SU-DHL-6 (cell line): ENCODE measurements at regions not wholly inside any gene's neighbourhood (a gene's known extent, or its start where the extent isn't known, plus 50 kb on each side); places are given as distances from the start of the nearest gene placed in this dataset.

ENCODE experiments used
- H2AFZ ChIP-seq: fragments of 200-600 bp; sonication (generic); 2 replicates; pipeline ENCODE4 v1.6.1; 2014; ENCODE audit warnings: low read depth, mild to moderate bottlenecking, moderate library complexity, mixed read lengths, antibody characterized with exemption, low read length; ENCODE audit not compliant: severe bottlenecking
- H3F3A ChIP-seq: fragments of 200-600 bp; shearing (Covaris generic); 2 replicates; pipeline ENCODE4 v1.6.0; 2016; ENCODE audit warnings: antibody characterized with exemption, mild to moderate bottlenecking; ENCODE audit not compliant: insufficient read depth
- H3K27ac ChIP-seq: fragments of 200-600 bp; sonication (generic); 2 replicates; pipeline ENCODE4 v1.5.1; 2016; ENCODE audit warnings: low read depth, mild to moderate bottlenecking, low read length, moderate library complexity, mixed read lengths
- H3K27me3 ChIP-seq: fragments of 200-600 bp; sonication (generic), shearing (Covaris generic); 2 replicates; pipeline ENCODE4 v1.6.0; 2014; ENCODE audit warnings: mild to moderate bottlenecking, low read length
- H3K36me3 ChIP-seq: fragments of 200-600 bp; sonication (generic); 2 replicates; pipeline ENCODE4 v1.6.1; 2014; ENCODE audit warnings: mild to moderate bottlenecking, low read length, mixed read lengths
- H3K4me2 ChIP-seq: fragments of 300-600, 200-600 bp; shearing (Covaris generic), sonication (generic); 2 replicates; pipeline ENCODE4 v1.6.0; 2014; ENCODE audit warnings: low read length, low read depth, mild to moderate bottlenecking; ENCODE audit not compliant: poor library complexity, severe bottlenecking
- H3K4me3 ChIP-seq: fragments of 200-600 bp; sonication (generic); 2 replicates; pipeline ENCODE4 v1.5.1; 2014; ENCODE audit warnings: antibody characterized with exemption, low read length, mild to moderate bottlenecking, mixed read lengths; ENCODE audit not compliant: insufficient read depth, poor library complexity, severe bottlenecking
- H3K79me2 ChIP-seq: fragments of 200-600 bp; sonication (generic); 2 replicates; pipeline ENCODE4 v1.6.1; 2014; ENCODE audit warnings: mild to moderate bottlenecking, low read length, moderate library complexity; ENCODE audit not compliant: insufficient read depth
- H3K9ac ChIP-seq: fragments of 200-600 bp; sonication (generic); 2 replicates; pipeline ENCODE4 v1.7.0; 2014; ENCODE audit warnings: mild to moderate bottlenecking, low read length
- H3K9me2 ChIP-seq: fragments of 200-600 bp; sonication (generic); replicated peaks from 2 replicates; pipeline ENCODE4 v1.6.1; 2014; ENCODE audit warnings: low read length; ENCODE audit not compliant: insufficient read depth
- H3K9me3 ChIP-seq: fragments of 200-600 bp; sonication (generic); 2 replicates; pipeline ENCODE4 v1.6.1; 2014; ENCODE audit warnings: low read length, mixed read lengths; ENCODE audit not compliant: insufficient read depth
- H4K20me1 ChIP-seq: fragments of 200-600 bp; sonication (generic); 2 replicates; pipeline ENCODE4 v1.6.1; 2014; ENCODE audit warnings: low read depth, mild to moderate bottlenecking, antibody characterized with exemption, low read length, moderate library complexity, mixed read lengths
- CTCF ChIP-seq: fragments of 200-600 bp; sonication (generic); IDR thresholded peaks from one replicate; pipeline ENCODE4 v1.5.1; 2017; ENCODE audit warnings: antibody characterized with exemption, mild to moderate bottlenecking, low read length, moderate library complexity; ENCODE audit not compliant: insufficient read depth, poor library complexity, severe bottlenecking
- EZH2phosphoT487 ChIP-seq: fragments of 200-600 bp; sonication (generic), shearing (Covaris generic); conservative IDR thresholded peaks from 2 replicates; pipeline ENCODE4 v1.6.1; 2018; ENCODE audit warnings: mild to moderate bottlenecking, antibody characterized with exemption, low read length, moderate library complexity, mixed read lengths

GRCh38 chr5:130488252-130488651 is 584.0 kb downstream of the CHSY3 start:
- Histone ChIP-seq H3K4me3 (no peak overlapping the region), H3K27me3 (no peaks in the 10 kb centered on the region), H2AFZ (no peak overlapping the region), H3K9ac (no peak overlapping the region), H3K79me2 (no peaks in the 10 kb centered on the region), H3K4me2 (no peak overlapping the region), H3K36me3 (no peaks in the 10 kb centered on the region), H3K27ac (no peak overlapping the region), H3K9me3 (no peaks in the 10 kb centered on the region), H3F3A (no peaks in the 10 kb centered on the region), H4K20me1 (no peaks in the 10 kb centered on the region), H3K9me2 (no peaks in the 10 kb centered on the region)
- TF ChIP-seq CTCF, result no peak
- no peak for TF ChIP-seq EZH2phosphoT487

- Histone ChIP-seq H2AFZ (no peak overlapping the region), H3F3A (no peaks in the 10 kb centered on the region)
Measured at GRCh38 chr5:130479045-130479804, 575.0 kb downstream of the CHSY3 start.

GRCh38 chr5:130476325-130476724 is 572.1 kb downstream of the CHSY3 start:
- Histone ChIP-seq H3K27ac (no peak overlapping the region), H4K20me1 (no peaks in the 10 kb centered on the region), H3K79me2 (no peaks in the 10 kb centered on the region), H3K9me3 (no peaks in the 10 kb centered on the region), H3K4me2 (no peak overlapping the region), H3K9ac (no peak overlapping the region), H2AFZ (no peak overlapping the region), H3F3A (no peaks in the 10 kb centered on the region), H3K27me3 (no peaks in the 10 kb centered on the region), H3K9me2 (no peaks in the 10 kb centered on the region), H3K4me3 (no peak overlapping the region), H3K36me3 (no peaks in the 10 kb centered on the region)
- TF ChIP-seq CTCF (no peak), EZH2phosphoT487 (no peak)

More at GRCh38 chr5:130479045-130479804, 575.0 kb downstream of the CHSY3 start:
- no peak for TF ChIP-seq CTCF
- no peak for TF ChIP-seq EZH2phosphoT487
- no peak overlapping the region for H3K27ac ChIP-seq
- no peaks in the 10 kb centered on the region for H3K27me3 ChIP-seq
- H3K36me3 ChIP-seq, result no peaks in the 10 kb centered on the region
- H3K4me2 ChIP-seq, result no peak overlapping the region
- H3K4me3 ChIP-seq, result no peak overlapping the region
- H4K20me1 ChIP-seq, result no peaks in the 10 kb centered on the region
- no peaks in the 10 kb centered on the region for H3K9me3 ChIP-seq
- no peaks in the 10 kb centered on the region for H3K9me2 ChIP-seq
- H3K9ac ChIP-seq, result no peak overlapping the region
- no peaks in the 10 kb centered on the region for H3K79me2 ChIP-seq
